ENCODE measurements at regions not wholly inside any gene's neighbourhood (a gene's known extent, or its start where the extent isn't known, plus 50 kb on each side); places are given as distances from the start of the nearest gene placed in this dataset.

DNA sequence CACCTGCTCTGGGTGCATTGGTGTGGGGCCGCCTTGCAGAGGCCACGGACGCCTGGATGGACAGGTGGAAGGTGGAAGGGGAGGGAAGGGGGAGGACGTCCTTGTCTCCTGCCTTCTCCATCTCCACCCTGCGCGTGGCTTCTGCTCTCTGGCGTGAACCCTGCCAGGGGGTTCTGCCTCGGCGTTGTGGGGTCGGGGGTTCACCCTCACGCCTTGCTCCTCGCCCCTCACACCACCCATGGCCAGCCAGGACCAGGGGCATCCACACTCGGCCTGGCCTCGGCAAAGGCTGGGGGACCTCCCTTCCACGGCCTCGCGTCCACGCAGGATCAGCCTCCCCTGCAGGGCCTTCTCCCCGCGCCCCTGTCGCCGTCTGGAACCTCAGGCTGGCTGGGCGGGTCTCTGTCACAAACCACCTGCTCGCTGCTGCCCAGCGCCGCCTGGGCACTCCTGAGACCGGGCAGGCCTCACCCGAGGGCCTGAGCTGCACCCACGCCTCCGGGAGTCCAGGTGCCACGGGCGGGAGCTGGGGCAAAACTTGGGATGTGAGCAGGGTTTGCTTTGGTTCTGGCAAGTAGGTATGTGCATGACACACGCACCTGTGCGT, 655.9 kb downstream of the GALR1 start:
- no peak for TF ChIP-seq ZNF274 (IDR thresholded peaks at IDR 0.05; ENCODE audit: low read depth, low read length)
- TF ChIP-seq YY1 (IDR thresholded peaks at IDR 0.05; ENCODE audit: insufficient read depth, insufficient read length), result no peak
- no peak for TF ChIP-seq SUZ12 (IDR thresholded peaks at IDR 0.05; ENCODE audit: extremely low read depth, insufficient read depth, insufficient read length)
